ENCODE measurements at regions not wholly inside any gene's neighbourhood (a gene's known extent, or its start where the extent isn't known, plus 50 kb on each side); places are given as distances from the start of the nearest gene placed in this dataset.

DNA sequence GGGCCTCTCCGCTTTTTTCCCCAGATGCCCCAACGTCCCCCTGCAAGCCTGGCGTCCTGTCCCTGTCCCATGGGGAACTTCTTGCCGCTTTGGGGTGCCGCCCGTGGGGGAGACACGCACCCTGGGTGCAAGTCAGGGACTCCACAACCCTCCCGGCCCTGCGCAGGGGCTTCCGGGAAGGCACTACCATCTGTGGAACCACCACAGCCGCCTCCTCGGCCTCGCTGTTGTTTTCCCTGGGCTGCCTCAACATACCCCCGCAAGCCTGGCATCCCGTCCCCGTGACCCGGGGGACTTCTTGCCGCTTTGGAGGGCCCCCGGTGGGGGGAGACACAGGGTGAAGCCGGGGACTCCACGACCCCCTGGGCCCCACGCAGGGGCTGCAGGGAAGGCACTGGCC, 238.4 kb downstream of the TUBA3C start:
- no TSS peak for BruUV-seq (replicated peaks)
- H3K9me3 ChIP-seq (ENCODE audit: control insufficient read depth, insufficient read depth, low read length) = peaks cover 27% of the 10 kb centered on the region

More for the DNA sequence above, 238.4 kb downstream of the TUBA3C start:
- TF ChIP-seq SMC3 (IDR thresholded peaks at IDR 0.05; ENCODE audit: low read depth, low read length) (no peak), RFX5 (IDR thresholded peaks at IDR 0.05; ENCODE audit: low read depth, low read length) (no peak), BHLHE40 (IDR thresholded peaks at IDR 0.05; ENCODE audit: low read depth, low read length) (no peak)
- TF ChIP-seq, protein P1, sequence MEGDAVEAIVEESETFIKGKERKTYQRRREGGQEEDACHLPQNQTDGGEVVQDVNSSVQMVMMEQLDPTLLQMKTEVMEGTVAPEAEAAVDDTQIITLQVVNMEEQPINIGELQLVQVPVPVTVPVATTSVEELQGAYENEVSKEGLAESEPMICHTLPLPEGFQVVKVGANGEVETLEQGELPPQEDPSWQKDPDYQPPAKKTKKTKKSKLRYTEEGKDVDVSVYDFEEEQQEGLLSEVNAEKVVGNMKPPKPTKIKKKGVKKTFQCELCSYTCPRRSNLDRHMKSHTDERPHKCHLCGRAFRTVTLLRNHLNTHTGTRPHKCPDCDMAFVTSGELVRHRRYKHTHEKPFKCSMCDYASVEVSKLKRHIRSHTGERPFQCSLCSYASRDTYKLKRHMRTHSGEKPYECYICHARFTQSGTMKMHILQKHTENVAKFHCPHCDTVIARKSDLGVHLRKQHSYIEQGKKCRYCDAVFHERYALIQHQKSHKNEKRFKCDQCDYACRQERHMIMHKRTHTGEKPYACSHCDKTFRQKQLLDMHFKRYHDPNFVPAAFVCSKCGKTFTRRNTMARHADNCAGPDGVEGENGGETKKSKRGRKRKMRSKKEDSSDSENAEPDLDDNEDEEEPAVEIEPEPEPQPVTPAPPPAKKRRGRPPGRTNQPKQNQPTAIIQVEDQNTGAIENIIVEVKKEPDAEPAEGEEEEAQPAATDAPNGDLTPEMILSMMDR (conservative IDR thresholded peaks at IDR 0.05; ENCODE audit: low read depth, low read length) = no peak
- Histone ChIP-seq H4K8ac (ENCODE audit: low read depth in 2 of 2, low read length in 2 of 2) (no peak overlapping the region), H2BK20ac (ENCODE audit: low read depth, low read length) (no peak overlapping the region), H2AFZ (replicated peaks; ENCODE audit: low read length, poor library complexity) (no peak overlapping the region), H4K5ac (ENCODE audit: low read depth, low read length) (no peak overlapping the region), H3K4me3 (ENCODE audit: insufficient read depth, low read depth, low read length) (no peak overlapping the region), H3K23ac (ENCODE audit: low read depth, low read length) (no peak overlapping the region), H2BK5ac (ENCODE audit: low read depth, low read length, poor library complexity, severe bottlenecking) (no peak overlapping the region), H2BK15ac (ENCODE audit: low read depth, low read length) (no peak overlapping the region), H3K36me3 (ENCODE audit: control insufficient read depth, insufficient read depth, low read length) (no peaks in the 10 kb centered on the region), H3K4ac (ENCODE audit: low read depth, low read length) (no peak overlapping the region), H2AK9ac (replicated peaks; ENCODE audit: low read depth, low read length, poor library complexity) (no peak overlapping the region), H3K14ac (replicated peaks; ENCODE audit: low read depth, low read length) (no peak overlapping the region), H4K91ac (ENCODE audit: insufficient read depth, low read depth, low read length) (no peak overlapping the region), H3K79me1 (ENCODE audit: low read depth in 1 of 2, low read length in 2 of 2) (no peaks in the 10 kb centered on the region), H3K4me1 (ENCODE audit: control insufficient read depth, insufficient read depth, low read length) (no peaks in the 10 kb centered on the region), H3K9ac (ENCODE audit: low read depth, low read length) (no peak overlapping the region), H3K9me1 (ENCODE audit: insufficient read depth, low read length) (no peaks in the 10 kb centered on the region), H3K56ac (ENCODE audit: extremely low read depth, insufficient read depth, low read length) (no peak overlapping the region), H4K20me1 (ENCODE audit: insufficient read depth, low read length) (no peaks in the 10 kb centered on the region), H3K27me3 (ENCODE audit: control insufficient read depth, insufficient read depth, low read length) (no peaks in the 10 kb centered on the region), H2BK120ac (ENCODE audit: low read depth, low read length) (no peak overlapping the region), H3K18ac (ENCODE audit: low read depth, low read length) (no peak overlapping the region), H3K27ac (ENCODE audit: insufficient read depth, low read length) (no peak overlapping the region), H2AK5ac (ENCODE audit: low read depth, low read length) (no peak overlapping the region), H3K4me2 (ENCODE audit: low read depth, low read length) (no peak overlapping the region)
- intact Hi-C loops (cut with micrococcal nuclease) = no loop called here
- no peak for DNase-seq
- ChIA-PET POLR2A (ENCODE audit: unreplicated experiment) (no interaction called here), CTCF (no interaction called here)
- dilution Hi-C loops (cut with HindIII; ENCODE audit: low sequenced_read_pairs, unreplicated experiment) = no loop called here
- 87% methylated on average over 10 of the region's 22 CpGs; no CpG with 5 or more reads in 1 of the 2 experiments for WGBS, 2 experiments (ENCODE audit: extremely low coverage in 2 of 2, insufficient read length in 1 of 2)
- in situ Hi-C loops (cut with MboI; ENCODE audit: low sequenced_read_pairs) = no loop called here
- no peak for ATAC-seq (ENCODE audit: low read depth)
